ENCODE measurements at regions not wholly inside any gene's neighbourhood (a gene's known extent, or its start where the extent isn't known, plus 50 kb on each side); places are given as distances from the start of the nearest gene placed in this dataset.

- intact Hi-C loops (cut with micrococcal nuclease; ENCODE audit: unreplicated experiment), result no loop called here
- Histone ChIP-seq H3K27ac (ENCODE audit: control insufficient read depth, insufficient read depth) (no peak overlapping the region), H3K27me3 (replicated peaks in 1 of 2; ENCODE audit: control insufficient read depth in 2 of 2, insufficient read depth in 2 of 2, low read length in 1 of 2) (no peaks in the 10 kb centered on the region; a peak in 1 of 4 replicates), H3K9me3 (replicated peaks; ENCODE audit: control insufficient read depth, insufficient read depth, low read length) (no peaks in the 10 kb centered on the region), H3K4me2 (ENCODE audit: control insufficient read depth, insufficient read depth) (no peak overlapping the region), H3K4me1 (ENCODE audit: control insufficient read depth, insufficient read depth, low read length) (no peaks in the 10 kb centered on the region), H3K79me2 (ENCODE audit: control insufficient read depth, insufficient read depth, low read length) (no peaks in the 10 kb centered on the region), H3K4me3 (no peak overlapping the region), H3K36me3 (ENCODE audit: control insufficient read depth in 2 of 2, insufficient read depth in 2 of 2, low read length in 1 of 2) (no peaks in the 10 kb centered on the region), H2AFZ (ENCODE audit: control insufficient read depth, low read depth, low read length) (no peak overlapping the region), H3K9ac (ENCODE audit: control insufficient read depth, insufficient read depth, low read length) (no peak overlapping the region), H4K20me1 (ENCODE audit: control insufficient read depth, insufficient read depth) (no peaks in the 10 kb centered on the region)
- DNase-seq (ENCODE audit: low read depth, low spot score) (no peak), ATAC-seq (no peak), FAIRE-seq (no peak)
- no TSS peak for BruUV-seq (replicated peaks)
- CTCF ChIA-PET, result no interaction called here
- in situ Hi-C loops (cut with MboI), result loop anchor here (5.0 kb wide), 1 partner anchor 558 kb away; no protein-coding TSS in a partner anchor
- 52% methylated on average over 2 of the region's 2 CpGs for WGBS (ENCODE audit: insufficient coverage, insufficient replicate concordance, low lambda C conversion rate, missing lambda C conversion rate)
- POLR2A ChIA-PET, result no interaction called here
- RAD21 ChIA-PET (ENCODE audit: unreplicated experiment), result no interaction called here
- TF ChIP-seq, protein P1, sequence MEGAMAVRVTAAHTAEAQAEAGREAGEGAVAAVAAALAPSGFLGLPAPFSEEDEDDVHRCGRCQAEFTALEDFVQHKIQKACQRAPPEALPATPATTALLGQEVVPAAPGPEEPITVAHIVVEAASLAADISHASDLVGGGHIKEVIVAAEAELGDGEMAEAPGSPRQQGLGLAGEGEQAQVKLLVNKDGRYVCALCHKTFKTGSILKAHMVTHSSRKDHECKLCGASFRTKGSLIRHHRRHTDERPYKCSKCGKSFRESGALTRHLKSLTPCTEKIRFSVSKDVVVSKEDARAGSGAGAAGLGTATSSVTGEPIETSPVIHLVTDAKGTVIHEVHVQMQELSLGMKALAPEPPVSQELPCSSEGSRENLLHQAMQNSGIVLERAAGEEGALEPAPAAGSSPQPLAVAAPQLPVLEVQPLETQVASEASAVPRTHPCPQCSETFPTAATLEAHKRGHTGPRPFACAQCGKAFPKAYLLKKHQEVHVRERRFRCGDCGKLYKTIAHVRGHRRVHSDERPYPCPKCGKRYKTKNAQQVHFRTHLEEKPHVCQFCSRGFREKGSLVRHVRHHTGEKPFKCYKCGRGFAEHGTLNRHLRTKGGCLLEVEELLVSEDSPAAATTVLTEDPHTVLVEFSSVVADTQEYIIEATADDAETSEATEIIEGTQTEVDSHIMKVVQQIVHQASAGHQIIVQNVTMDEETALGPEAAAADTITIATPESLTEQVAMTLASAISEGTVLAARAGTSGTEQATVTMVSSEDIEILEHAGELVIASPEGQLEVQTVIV (IDR thresholded peaks at IDR 0.05; ENCODE audit: borderline replicate concordance, partially characterized antibody), result no peak
- TF ChIP-seq REST (IDR thresholded peaks at IDR 0.05; ENCODE audit: low read depth, low read length), result no peak
- TF ChIP-seq ATF7 (IDR thresholded peaks at IDR 0.05; ENCODE audit: low read depth), result no peak
- TF ChIP-seq ATF2 (IDR thresholded peaks at IDR 0.05; ENCODE audit: low read length), result no peak
- TF ChIP-seq, protein P2, sequence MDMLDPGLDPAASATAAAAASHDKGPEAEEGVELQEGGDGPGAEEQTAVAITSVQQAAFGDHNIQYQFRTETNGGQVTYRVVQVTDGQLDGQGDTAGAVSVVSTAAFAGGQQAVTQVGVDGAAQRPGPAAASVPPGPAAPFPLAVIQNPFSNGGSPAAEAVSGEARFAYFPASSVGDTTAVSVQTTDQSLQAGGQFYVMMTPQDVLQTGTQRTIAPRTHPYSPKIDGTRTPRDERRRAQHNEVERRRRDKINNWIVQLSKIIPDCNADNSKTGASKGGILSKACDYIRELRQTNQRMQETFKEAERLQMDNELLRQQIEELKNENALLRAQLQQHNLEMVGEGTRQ (IDR thresholded peaks at IDR 0.05; ENCODE audit: borderline replicate concordance, low read depth, low read length), result no peak
- SMC1A ChIA-PET (ENCODE audit: uncharacterized antibody, unreplicated experiment), result interaction anchor here (0.8 to 1.7 kb wide), 3 partner anchors 13 to 561 kb away, joined by 3 to 4 read pairs (median 3); no protein-coding TSS in a partner anchor
Observed at GRCh38 chr6:71529769-71530168, 241.2 kb downstream of the OGFRL1 start.
